Panc1 (cell line): ENCODE measurements at regions not wholly inside any gene's neighbourhood (a gene's known extent, or its start where the extent isn't known, plus 50 kb on each side); places are given as distances from the start of the nearest gene placed in this dataset.

Source experiments
- TCF7L2 ChIP-seq: IDR thresholded peaks from 2 replicates; pipeline ENCODE4 v1.6.1; 2011; ENCODE audit warnings: mild to moderate bottlenecking, low read depth, low read length, inconsistent platforms
- TF ChIP-seq, protein P1 (sequence below): fragments of 450-650 bp; IDR thresholded peaks from 2 replicates; pipeline ENCODE4 v1.5.1; 2017; ENCODE audit warnings: mild to moderate bottlenecking
- TF ChIP-seq, protein P2 (sequence below), 2 experiments: IDR thresholded peaks; 2 replicates each; pipeline ENCODE4 v1.6.1; 2011 to 2012; ENCODE audit warnings: low read depth in 2 of 2, control low read depth in 1 of 2, low read length in 1 of 2, mild to moderate bottlenecking in 1 of 2, moderate library complexity in 1 of 2; ENCODE audit not compliant: insufficient read depth in 1 of 2

GRCh38 chr1:36614991-36615390 is 132.3 kb upstream of the CSF3R start:
- TF ChIP-seq, protein P1, sequence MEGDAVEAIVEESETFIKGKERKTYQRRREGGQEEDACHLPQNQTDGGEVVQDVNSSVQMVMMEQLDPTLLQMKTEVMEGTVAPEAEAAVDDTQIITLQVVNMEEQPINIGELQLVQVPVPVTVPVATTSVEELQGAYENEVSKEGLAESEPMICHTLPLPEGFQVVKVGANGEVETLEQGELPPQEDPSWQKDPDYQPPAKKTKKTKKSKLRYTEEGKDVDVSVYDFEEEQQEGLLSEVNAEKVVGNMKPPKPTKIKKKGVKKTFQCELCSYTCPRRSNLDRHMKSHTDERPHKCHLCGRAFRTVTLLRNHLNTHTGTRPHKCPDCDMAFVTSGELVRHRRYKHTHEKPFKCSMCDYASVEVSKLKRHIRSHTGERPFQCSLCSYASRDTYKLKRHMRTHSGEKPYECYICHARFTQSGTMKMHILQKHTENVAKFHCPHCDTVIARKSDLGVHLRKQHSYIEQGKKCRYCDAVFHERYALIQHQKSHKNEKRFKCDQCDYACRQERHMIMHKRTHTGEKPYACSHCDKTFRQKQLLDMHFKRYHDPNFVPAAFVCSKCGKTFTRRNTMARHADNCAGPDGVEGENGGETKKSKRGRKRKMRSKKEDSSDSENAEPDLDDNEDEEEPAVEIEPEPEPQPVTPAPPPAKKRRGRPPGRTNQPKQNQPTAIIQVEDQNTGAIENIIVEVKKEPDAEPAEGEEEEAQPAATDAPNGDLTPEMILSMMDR = no peak
- TF ChIP-seq, protein P2, sequence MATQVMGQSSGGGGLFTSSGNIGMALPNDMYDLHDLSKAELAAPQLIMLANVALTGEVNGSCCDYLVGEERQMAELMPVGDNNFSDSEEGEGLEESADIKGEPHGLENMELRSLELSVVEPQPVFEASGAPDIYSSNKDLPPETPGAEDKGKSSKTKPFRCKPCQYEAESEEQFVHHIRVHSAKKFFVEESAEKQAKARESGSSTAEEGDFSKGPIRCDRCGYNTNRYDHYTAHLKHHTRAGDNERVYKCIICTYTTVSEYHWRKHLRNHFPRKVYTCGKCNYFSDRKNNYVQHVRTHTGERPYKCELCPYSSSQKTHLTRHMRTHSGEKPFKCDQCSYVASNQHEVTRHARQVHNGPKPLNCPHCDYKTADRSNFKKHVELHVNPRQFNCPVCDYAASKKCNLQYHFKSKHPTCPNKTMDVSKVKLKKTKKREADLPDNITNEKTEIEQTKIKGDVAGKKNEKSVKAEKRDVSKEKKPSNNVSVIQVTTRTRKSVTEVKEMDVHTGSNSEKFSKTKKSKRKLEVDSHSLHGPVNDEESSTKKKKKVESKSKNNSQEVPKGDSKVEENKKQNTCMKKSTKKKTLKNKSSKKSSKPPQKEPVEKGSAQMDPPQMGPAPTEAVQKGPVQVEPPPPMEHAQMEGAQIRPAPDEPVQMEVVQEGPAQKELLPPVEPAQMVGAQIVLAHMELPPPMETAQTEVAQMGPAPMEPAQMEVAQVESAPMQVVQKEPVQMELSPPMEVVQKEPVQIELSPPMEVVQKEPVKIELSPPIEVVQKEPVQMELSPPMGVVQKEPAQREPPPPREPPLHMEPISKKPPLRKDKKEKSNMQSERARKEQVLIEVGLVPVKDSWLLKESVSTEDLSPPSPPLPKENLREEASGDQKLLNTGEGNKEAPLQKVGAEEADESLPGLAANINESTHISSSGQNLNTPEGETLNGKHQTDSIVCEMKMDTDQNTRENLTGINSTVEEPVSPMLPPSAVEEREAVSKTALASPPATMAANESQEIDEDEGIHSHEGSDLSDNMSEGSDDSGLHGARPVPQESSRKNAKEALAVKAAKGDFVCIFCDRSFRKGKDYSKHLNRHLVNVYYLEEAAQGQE (IDR thresholded peaks at IDR 0.05; ENCODE audit: insufficient read depth in 1 of 2, low read depth in 2 of 2, low read length in 1 of 2) = no peak
- TF ChIP-seq TCF7L2 = no peak
